ENCODE measurements at regions not wholly inside any gene's neighbourhood (a gene's known extent, or its start where the extent isn't known, plus 50 kb on each side); places are given as distances from the start of the nearest gene placed in this dataset.

DNA sequence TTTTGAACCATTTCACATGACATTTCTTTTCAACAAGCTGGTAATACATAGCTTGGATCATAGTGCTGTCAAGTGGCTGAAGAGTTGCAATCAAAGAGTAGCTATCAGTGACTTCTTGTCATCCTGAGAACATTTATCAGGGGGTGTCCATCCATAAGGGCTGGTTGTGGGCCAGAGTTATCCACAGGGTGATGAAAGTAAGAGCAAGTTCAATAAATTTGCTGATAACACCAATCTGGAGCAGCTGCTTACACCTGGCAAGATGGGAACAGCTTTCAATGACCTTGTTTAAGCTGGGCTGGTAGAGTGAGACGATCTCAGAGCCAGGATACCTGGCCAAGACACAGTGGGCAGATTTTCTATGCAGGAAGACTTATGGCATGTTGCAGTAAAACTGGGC is 96.3 kb upstream of the IMMP2L start:
- TF ChIP-seq CTCF (IDR thresholded peaks at IDR 0.05) (no peak), POLR2A (IDR thresholded peaks at IDR 0.05) (no peak)

All from adrenal gland (tissue), 5 donors.